Activated CD8-positive, alpha-beta memory T cell treated with anti-CD3 and anti-CD28 coated beads, Interleukin-2, amount 50 U/mL, for 24 hours (primary cell): ENCODE measurements at regions not wholly inside any gene's neighbourhood (a gene's known extent, or its start where the extent isn't known, plus 50 kb on each side); places are given as distances from the start of the nearest gene placed in this dataset.

Experiments used
- DNase-seq: peaks from one replicate; pipeline ENCODE4 v3.0.0-alpha.2; 2020; ENCODE audit errors: extremely low read depth

DNA sequence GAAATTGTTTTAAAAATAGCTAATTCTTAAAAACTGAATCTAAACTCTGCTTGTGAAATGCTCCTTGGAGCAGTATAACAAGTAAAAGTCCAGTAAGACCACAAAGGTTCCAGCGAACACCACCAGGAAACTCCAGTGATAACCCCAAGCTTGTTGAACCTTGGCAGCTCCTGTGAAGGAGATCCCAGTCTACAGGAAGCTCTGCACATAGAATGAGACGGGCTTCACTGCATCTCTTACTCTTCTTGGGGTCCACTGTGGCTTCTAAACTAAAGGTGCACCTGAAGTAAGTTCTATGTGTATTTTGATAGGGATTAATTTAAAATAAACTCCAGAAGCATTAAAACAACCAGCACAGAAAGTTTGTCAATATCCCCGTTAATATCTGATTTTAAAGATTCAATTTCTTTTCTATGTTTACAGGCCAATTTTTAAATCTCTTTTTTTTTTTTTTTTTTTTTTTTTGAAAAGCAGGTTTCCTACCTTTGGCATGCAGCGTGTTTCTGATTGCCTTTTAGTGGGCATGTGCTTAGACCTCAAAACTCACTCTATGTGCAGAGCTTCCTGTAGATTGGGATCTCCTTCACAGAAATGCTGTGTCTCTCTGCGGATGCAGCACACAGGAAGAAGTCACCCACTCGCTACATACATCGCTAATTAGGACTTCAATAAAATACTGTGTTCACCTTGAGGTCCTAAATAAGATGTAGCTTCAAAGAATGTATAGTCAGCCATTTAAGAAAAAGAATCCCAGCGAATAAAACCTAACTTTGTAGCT is 508.5 kb downstream of the KLF12 start:
- DNase-seq, result no peak

DNA sequence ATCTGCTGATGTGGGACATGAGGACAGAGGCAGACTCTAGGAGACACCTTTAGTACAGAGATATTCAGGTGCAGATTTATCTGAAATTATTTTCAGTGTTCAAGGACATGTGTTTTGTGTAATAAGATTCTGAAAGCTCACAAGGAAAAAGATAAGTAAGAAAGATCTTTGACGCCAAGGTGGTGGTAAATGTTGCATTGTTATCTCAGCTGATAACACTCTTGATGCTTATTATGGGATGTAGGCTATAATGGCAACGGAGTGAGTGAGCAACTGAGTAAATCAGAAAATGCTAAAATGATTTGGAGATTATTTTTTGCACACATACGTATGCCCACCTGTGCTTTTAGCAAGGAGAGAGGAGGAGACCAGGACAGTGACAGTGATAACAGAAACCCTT is 510.9 kb downstream of the KLF12 start:
- no peak for DNase-seq

DNA sequence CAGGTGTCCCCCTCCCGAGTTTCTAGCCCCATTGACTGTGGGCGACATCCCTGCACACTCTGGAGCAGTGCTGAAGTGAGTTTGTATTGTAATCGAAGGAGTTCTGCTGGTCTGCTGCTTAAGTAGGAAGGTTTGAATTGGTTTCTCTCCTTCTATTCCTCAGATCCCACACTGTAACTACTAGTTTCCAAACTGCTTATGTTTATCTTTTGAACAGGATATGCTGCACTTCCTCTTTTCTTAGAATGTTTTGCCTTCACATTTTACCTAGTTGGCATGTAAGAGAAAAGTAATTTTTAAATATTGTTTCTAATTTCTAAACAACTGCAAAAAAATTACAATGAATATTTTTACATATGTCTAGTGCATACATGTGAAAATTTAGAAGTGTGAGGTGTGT is 511.8 kb downstream of the KLF12 start:
- DNase-seq, result no peak

DNA sequence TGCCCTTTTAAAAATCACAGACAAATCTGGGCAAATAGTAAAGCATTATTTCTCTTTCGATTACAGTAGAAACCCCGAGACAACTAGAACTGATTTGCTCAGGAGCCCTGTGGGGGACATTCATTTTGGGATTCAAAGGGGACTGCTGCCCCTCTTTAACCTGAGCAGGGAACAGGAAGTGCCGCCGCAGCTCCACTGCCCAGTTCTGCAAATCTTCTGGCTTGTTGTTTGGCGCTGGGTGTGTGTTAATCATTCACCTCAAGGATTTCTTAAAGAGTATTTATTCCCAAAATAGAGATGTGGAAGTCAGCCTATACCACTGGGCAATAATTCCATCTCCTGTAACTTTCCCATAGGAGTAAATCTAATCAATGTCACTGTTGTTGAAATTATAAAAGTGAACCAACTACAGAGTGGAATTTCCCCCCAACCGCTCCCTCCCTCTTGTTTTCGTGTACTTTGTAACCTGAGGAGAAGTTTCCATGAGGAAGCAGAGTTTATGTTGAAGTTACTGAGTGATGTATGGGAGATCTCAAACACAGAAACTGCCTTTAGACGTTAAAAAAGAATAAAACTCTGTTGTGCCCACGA is 515.8 kb downstream of the KLF12 start:
- DNase-seq, result no peak

DNA sequence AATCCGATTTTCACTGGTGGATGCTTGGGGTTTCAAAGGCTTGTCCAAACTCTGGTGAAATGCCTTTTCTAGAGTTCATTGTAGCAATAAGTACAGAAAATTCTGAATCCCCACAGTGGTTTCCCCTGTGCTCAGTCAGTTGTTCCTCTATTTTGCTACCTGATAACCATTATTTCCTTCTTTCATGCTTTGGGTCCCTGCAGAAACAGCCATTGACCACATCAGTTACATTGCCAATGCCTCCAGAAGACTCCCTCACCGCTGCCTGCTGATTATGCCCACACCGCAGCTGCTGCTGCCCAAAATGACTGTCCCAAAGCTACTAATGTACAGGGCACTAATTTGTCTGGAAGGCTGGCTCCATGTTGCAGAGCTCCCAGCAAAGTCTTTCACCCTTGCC is 517.3 kb downstream of the KLF12 start:
- no peak for DNase-seq

DNA sequence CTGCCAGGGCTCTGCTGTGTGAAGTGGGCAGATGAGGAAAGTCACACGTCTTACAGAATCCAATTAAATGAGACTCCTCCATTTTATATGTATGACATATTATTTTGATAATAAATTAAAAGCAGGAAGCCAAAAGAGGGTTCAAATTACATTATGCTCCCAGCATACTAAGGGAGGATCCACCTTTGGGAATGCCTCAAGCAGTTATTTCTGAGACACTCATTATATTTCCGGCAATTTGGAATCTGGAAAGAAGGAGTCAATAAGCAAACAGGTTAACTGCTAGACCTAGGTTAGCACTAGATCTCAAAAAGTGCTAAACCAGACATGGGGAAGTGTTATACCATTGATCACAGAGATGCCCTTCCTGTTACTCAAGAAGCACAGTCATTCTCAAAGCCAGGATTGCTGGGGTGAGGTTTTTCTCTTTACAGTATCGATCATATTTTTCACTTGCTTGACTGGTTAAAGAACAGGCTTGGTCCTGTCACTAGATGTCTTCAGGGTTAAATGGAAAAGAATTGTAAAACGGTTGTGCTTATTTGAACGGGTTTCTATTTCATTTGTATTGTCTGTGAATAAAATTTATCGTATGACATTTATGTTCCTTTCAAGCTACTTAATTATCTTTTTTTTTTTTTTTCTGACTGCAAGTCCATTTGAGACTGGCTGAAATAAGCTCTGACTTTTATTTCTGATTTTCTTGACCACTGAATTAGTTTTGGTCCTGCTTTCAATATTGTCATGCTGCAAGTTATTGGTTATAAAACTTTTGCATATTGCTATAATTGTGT is 523.2 kb downstream of the KLF12 start:
- DNase-seq, result no peak

DNA sequence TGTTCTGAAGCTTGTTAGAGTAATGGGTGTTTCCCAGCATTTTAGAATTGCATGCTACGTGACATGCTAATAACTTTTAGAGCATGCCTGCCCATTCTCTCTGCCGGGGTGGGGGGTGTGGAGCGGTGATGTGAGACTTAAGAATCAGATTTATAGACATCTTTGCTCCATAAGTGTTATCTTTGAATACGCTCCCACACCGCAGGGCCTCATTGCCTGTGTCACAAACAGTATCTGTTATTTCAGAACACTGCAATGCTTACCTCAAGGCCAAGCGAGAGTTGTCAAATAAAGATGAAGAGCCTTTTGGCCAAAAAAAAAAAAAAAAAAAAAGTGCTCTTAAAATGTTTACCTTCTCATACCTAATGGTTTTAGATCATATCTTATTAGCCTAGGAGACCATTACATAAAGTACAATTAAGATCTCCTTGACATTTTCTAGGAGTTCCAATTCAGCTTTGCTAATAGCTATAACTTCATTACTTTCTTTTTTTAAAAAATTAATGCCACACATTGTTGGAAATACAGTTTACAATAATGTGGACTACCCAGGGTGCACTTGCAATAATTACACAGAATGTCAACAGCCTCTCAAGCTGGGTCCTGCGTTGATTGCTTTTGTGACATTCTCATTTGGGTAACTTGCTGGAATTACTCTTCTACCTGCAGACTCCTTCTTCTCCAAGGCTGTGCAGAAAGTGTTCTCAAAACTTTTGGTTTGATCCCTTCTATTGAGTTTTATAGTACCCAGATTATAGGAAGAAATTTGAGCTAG is 525.3 kb downstream of the KLF12 start:
- no peak for DNase-seq

DNA sequence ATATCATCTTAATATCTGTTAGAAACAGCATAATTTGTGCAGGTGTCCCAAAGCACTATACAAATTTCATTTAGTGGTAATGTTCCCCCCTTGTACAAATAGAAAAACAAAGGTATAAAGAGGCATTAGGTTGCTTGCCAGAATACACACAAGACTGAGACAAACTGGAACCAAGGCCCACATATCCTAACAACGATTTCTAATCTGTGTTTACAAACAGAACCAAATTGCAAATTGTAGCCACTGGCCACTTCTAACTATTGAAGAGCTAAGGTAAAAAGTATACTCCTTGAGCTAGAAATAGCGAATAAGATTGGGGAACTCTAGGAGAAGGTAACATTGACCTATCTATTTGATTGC is 526.1 kb downstream of the KLF12 start:
- no peak for DNase-seq

DNA sequence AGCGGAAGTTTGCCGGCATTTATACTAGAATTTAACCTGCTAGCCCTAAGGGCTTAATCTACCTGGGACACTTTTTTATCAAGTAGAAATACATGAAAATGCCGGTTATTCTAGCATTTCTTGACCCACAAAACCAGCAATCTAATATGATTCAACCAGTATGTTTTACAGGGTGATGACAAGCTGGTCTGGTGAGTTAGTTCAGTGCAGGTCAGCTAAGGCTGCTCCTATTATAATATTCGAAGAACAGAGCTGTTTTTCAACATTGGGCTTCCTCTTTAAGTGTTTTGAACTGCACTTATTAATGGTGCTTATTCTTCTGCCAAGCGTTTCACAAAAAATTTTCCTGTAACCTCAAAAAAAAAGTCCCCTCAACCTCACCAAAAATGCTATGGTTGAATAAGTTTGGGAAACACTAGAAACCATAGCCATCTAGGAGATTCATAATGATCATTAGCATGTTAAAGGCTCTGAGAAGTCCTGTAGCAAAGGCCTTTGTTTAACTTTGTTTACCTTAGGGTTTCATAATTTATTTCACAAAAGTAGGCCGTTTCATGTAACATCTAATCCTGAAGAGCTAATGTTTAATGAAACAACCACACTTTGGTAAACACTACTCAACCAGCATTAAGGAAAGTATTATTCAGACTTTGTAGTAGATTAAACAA is 526.6 kb downstream of the KLF12 start:
- DNase-seq, result no peak

DNA sequence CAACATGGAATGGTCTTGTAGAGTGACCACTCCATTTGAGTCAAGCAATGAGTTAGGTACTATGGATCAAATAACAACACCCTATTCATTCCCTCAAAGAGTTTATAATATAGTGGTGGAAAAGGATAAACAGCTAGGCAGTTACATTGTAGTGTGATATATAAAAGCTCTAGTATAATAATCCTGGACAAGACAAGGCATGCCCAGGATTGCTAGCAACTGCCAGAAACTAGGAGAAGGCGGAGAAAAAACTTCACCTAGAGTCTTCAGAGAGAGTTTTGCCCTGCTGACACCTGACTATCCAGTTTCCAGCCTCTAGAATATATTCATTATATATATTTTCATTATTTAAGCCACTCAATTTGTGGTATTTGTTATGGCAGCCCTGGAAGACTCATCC is 530.6 kb downstream of the KLF12 start:
- no peak for DNase-seq

DNA sequence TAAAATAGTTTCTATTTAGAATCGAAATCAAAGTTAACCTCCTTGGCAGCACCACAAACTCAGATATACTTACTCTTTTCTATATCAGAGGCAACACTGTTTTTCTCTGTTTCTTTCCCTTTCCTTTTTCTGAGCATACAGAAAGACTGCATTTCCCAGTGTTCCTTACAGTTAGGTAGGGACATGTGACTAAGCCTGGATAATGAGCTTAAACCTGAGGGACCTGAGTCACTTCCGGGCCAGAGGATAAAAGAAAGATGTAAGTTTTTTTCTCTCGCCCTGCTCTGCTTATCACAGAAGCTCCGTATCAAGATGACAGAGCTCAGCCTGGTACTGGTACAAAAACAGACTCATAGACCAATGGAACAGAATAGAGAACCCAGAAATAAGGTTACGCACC is 531.9 kb downstream of the KLF12 start:
- no peak for DNase-seq

DNA sequence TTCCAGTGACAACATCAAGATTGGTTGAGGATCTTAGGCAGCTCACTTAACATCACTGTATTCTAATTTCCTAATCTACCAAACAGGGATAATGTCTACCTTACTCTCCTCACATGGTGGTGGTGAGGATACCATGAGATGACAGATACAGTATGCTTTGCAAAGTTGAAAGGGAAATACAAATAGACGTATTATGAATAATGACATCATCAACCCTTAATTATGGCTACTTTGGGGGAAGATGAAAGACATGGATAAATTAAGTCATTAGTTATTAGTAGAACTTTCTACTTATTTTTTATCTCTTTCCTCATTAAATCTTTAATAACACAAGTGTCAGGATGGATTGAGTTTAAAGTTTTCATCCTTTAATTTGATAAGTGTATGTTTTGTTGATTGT is 532.5 kb downstream of the KLF12 start:
- DNase-seq, result no peak

DNA sequence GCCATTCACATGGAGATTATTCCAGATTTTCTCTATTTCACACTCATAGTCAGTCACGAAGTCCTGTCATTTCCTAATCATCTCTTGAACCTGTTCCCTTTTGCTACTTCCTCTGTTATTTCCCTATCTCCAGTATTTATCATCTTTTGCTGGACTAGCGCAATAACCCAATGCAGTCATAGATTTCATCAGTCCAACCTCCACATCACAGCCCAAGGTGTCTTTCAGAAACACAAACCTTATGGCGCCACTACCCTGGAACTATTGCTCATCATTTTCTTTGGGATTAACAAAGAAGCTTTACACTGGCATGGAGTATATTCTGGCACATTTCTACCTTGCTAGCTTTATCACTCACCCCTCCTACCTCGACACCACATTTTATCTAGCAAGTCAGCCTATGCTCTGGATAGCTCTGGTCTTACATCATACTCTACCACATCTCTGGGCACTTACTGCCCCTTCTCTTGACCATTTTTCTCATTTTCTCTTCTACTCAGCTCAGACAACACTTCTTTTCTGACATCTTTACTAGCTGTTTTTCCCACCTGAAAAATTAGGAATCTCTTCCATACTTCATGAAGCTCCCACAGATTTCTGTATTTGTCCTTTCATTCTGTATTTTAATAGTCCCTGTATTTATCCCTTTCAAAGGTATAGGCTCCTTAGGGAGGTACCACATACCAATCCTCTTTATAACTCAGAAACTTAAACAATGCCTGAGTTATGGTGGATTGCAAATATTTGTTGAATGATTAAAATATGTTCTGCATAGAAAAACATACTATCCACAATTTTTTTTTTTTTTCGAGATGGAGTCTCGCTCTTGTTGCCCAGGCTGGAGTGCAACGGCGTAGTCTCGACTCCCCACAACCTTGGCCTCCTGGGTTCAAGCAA is 534.7 kb downstream of the KLF12 start:
- no peak for DNase-seq

DNA sequence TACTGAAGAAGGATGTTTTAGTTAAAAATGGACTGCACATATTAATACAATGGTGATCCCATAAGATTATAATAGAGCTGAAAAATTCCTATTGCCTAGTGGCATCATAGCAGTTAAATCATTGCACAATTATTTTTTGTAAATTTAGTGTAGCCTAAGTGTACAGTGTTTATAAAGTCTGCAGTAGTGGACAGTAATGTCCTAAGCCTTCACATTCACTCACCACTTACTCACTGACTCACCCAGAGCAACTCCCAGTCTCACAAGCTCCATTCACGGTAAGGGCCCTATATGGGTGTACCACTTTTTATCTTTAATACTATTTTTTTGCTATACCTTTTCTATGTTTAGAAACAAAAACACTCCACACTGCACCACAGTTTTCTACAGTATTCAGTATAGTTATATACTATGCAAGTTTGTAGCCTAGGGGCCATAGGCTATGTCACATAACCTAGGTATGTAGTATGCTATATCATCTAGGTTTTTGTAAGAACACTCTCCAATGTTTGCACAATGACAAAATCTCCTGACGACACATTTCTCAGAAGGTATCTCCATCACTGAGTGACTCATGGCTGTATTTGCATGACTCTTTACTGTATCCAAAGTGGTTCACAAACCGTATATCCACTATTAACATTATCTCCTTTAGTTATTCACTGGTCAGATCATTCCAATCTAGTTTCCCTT is 536.0 kb downstream of the KLF12 start:
- no peak for DNase-seq

DNA sequence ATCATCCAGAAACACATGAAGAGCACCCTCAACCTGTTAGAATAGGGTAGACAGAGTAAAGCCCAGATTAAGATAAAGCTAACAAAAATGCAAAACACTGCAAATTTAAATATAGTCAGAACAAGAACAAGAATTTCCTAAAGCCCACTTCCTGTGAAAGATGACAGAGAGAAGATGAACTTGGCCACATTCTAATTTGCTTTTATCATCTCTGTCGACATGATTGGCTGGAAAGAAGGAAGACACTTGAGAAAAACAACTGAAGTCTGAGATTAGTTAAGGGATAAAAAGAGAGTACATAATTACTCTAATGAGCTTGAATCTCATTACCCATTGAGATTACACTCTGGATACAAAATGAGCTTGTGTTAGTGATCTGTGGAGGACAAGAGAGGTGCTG is 537.6 kb downstream of the KLF5 start:
- DNase-seq, result no peak

DNA sequence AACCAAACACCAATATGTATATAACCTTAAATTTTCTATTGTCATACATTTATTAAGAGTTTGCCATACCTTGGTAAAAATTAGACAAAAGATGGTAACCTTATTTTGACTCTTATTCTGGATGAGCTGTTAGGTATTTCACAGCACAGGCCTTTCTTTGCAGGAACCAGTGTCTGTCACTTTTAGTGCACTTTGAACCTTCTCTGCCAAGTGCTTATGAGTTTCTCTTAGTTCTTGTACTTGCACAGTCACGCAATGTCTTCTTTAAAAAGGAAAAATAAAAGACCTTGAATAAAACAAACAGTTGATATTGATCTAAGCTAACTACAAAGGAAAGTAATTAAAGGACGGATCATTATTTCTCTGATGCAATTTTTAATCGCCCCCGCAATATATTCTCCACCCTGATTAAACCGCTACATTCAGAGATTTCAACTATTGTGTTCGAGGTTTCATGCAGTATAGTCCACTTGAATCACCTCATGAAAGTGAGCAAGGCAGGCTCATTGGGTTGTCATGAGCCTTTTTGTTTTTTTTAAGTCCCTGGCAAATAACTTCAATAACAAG is 534.5 kb downstream of the KLF5 start:
- DNase-seq, result no peak

DNA sequence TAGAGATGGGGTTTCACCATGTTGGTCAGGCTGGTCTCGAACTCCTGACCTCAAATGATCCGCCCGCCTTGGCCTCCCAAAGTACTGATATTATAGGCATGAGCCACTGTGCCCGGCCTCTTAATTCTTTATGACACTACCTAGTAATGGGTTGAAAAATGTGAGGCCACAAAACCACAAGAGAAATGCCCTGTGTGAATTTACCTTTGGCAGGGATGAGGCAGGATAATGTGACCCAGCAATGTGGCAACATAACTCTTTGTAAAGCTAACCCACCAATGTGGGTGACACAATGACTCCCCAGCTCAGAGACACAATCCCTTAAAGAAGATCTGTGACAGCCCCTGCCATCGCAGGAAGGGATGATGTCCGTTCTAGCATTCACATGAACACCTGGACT is 533.1 kb downstream of the KLF5 start:
- DNase-seq, result no peak

DNA sequence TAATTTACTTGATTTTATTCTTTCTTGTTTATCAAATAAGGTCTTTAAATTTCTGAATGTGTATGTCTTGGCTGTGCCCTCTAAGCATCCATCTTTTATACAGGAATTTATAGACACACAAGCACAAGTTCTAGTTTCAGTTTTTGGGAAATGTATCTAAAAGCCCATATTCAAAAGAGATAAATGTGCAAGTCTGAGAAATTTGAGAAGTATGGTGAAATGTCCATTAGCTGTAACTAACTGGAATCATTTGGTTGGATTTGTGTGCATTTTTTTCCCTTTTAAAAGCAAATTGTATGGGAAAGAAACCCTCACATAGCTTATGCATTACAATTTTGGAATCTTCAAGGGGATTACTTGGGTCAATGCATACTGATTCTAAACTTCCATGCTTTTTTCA is 532.0 kb downstream of the KLF5 start:
- no peak for DNase-seq

DNA sequence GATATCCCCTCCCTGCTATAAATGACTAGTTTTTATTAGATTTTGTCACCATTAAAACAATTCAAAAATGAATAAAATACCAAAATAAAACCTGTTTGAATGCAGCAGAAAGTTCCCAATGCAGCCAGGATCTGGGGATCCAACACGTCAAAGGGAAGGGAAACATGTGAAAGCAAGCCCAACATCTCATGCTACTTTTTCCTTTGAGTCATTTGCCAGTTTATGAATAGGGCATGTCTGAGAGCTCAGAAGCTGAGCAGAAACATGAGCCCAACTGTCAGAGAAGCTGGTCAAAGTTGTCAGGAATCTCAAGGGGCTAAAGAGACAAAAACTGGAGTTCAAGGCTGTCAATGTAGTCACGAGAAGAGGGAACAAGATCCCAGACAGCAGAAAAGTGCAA is 526.4 kb downstream of the KLF5 start:
- no peak for DNase-seq

DNA sequence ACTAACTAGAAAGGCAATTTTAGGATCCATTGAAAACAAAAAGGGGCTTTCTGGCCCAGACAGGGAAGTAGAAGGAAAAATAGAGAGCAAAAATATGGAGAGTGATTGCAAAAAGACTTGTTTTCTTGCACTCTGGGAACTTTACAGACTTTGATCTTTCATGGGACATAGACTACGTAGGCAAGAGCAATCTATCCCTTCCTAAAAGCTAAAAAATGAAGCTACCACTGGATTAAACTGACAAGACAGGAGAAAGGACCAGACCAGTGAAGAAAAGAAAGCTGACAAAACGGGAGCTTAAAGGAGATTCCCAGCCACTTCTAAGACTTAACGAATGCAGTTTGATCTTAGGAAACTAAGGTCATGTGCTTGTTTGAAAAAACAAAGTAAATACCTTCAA is 524.5 kb downstream of the KLF5 start:
- DNase-seq, result no peak
